WTC11 (cell line): ENCODE measurements at regions not wholly inside any gene's neighbourhood (a gene's known extent, or its start where the extent isn't known, plus 50 kb on each side); places are given as distances from the start of the nearest gene placed in this dataset.
A peak's percentile ranks its signal among the peaks of the same experiment; 100 is the strongest.

Source experiments
- ATAC-seq: fragments of 200-7000 bp; cut with Tn5 transposase; 2 replicates; pipeline ENCODE4 v1.10.0; 2021; ENCODE audit warnings: mild to moderate bottlenecking, moderate library complexity
- CTCF ChIA-PET: fragments of 300-600 bp; sonication (Branson Sonifier 250); formaldehyde crosslinking; loops from one replicate; lab custom pipeline; 2021; ENCODE audit warnings: antibody characterized with exemption; lab: Charles Lee
- POLR2A ChIA-PET: fragments of 350-600 bp; sonication (Branson Sonifier 250); formaldehyde crosslinking; loops from one replicate; lab custom pipeline; 2021; ENCODE audit warnings: antibody characterized with exemption; lab: Charles Lee
- DNase-seq: peaks from one replicate; pipeline ENCODE4 v3.0.0; 2021; ENCODE audit warnings: low spot score
- H3K27ac Mint-ChIP-seq: 2 replicates; pipeline ENCODE4 v1.8.0; 2021; ENCODE audit warnings: mixed read lengths
- H3K27me3 Mint-ChIP-seq: 2 replicates; pipeline ENCODE4 v1.8.0; 2021; ENCODE audit warnings: low read depth, mild to moderate bottlenecking, moderate library complexity, mixed read lengths
- H3K36me3 Mint-ChIP-seq: 2 replicates; pipeline ENCODE4 v1.8.0; 2021; ENCODE audit warnings: mixed read lengths
- H3K4me1 Mint-ChIP-seq: 2 replicates; pipeline ENCODE4 v1.8.0; 2022; ENCODE audit warnings: mixed read lengths
- H3K4me3 Mint-ChIP-seq: 2 replicates; pipeline ENCODE4 v1.8.0; 2021; ENCODE audit warnings: mild to moderate bottlenecking, moderate library complexity, mixed read lengths
- H3K9me3 Mint-ChIP-seq: 2 replicates; pipeline ENCODE4 v1.8.0; 2021; ENCODE audit warnings: mixed read lengths
- AFF4 ChIP-seq: sonication (generic); formaldehyde crosslinking; IDR thresholded peaks from 2 replicates; pipeline ENCODE4 v1.8.1; 2023; ENCODE audit warnings: mild to moderate bottlenecking, missing genetic modification reagents, borderline replicate concordance
- ATF6 ChIP-seq: sonication (generic); formaldehyde crosslinking; IDR thresholded peaks from 2 replicates; pipeline ENCODE4 v1.8.1; 2023; ENCODE audit warnings: mild to moderate bottlenecking, missing genetic modification reagents
- CREB1 ChIP-seq: sonication (generic); formaldehyde crosslinking; IDR thresholded peaks from 2 replicates; pipeline ENCODE4 v1.8.0; 2023; ENCODE audit warnings: mild to moderate bottlenecking, missing genetic modification reagents
- E2F1 ChIP-seq: sonication (generic); formaldehyde crosslinking; IDR thresholded peaks from 2 replicates; pipeline ENCODE4 v1.8.0; 2022; ENCODE audit warnings: mild to moderate bottlenecking, missing genetic modification reagents
- ETV6 ChIP-seq: sonication (generic); formaldehyde crosslinking; IDR thresholded peaks from 2 replicates; pipeline ENCODE4 v1.8.1; 2022; ENCODE audit warnings: mild to moderate bottlenecking, missing genetic modification reagents
- GABPB1 ChIP-seq: sonication (generic); formaldehyde crosslinking; IDR thresholded peaks from 2 replicates; pipeline ENCODE4 v1.8.1; 2023; ENCODE audit warnings: mild to moderate bottlenecking, missing genetic modification reagents
- RELA ChIP-seq: sonication (generic); formaldehyde crosslinking; IDR thresholded peaks from 2 replicates; pipeline ENCODE4 v1.8.1; 2022; ENCODE audit warnings: missing genetic modification reagents, mild to moderate bottlenecking, borderline replicate concordance
- SMAD4 ChIP-seq: sonication (generic); formaldehyde crosslinking; IDR thresholded peaks from 2 replicates; pipeline ENCODE4 v1.8.0; 2022; ENCODE audit warnings: mild to moderate bottlenecking, missing genetic modification reagents
- SP1 ChIP-seq: sonication (generic); formaldehyde crosslinking; conservative IDR thresholded peaks from 2 replicates; pipeline ENCODE4 v1.8.1; 2022; ENCODE audit warnings: missing genetic modification reagents
- ZBTB21 ChIP-seq: sonication (generic); formaldehyde crosslinking; IDR thresholded peaks from 2 replicates; pipeline ENCODE4 v1.8.1; 2023; ENCODE audit warnings: mild to moderate bottlenecking, missing genetic modification reagents, borderline replicate concordance
- ZNF121 ChIP-seq: sonication (generic); formaldehyde crosslinking; IDR thresholded peaks from 2 replicates; pipeline ENCODE4 v1.8.0; 2023; ENCODE audit warnings: missing genetic modification reagents
- ZNF532 ChIP-seq: fragments of 250-450 bp; sonication (Bioruptor Pico); IDR thresholded peaks from 2 replicates; pipeline ENCODE4 v1.9.0; 2021; ENCODE audit warnings: mild to moderate bottlenecking, borderline replicate concordance
- TF ChIP-seq, protein P1 (sequence below): sonication (generic); formaldehyde crosslinking; IDR thresholded peaks from 2 replicates; pipeline ENCODE4 v1.8.0; 2022; ENCODE audit warnings: mild to moderate bottlenecking, missing genetic modification reagents
- TF ChIP-seq, protein P2 (sequence below): sonication (generic); formaldehyde crosslinking; IDR thresholded peaks from 2 replicates; pipeline ENCODE4 v1.8.1; 2022; ENCODE audit warnings: mild to moderate bottlenecking, missing genetic modification reagents, moderate library complexity, borderline replicate concordance
- TF ChIP-seq, protein P3 (sequence below): sonication (generic); formaldehyde crosslinking; IDR thresholded peaks from 2 replicates; pipeline ENCODE4 v1.8.0; 2023; ENCODE audit warnings: mild to moderate bottlenecking, missing genetic modification reagents
- TF ChIP-seq, protein P4 (sequence below): sonication (generic); formaldehyde crosslinking; IDR thresholded peaks from 2 replicates; pipeline ENCODE4 v1.8.0; 2022; ENCODE audit warnings: mild to moderate bottlenecking, missing genetic modification reagents

GRCh38 chr12:115451151-115451779, 767.3 kb upstream of the TBX3 start:
- H3K36me3 Mint-ChIP-seq, result no peaks in the 10 kb centered on the region
- H3K9me3 Mint-ChIP-seq, result no peaks in the 10 kb centered on the region
- H3K4me3 Mint-ChIP-seq, result peak overlapping the region; percentile 80
- H3K27ac Mint-ChIP-seq, result no peak overlapping the region
- no peak for DNase-seq
- H3K4me1 Mint-ChIP-seq, result peaks cover 45% of the 10 kb centered on the region
- peaks cover 32% of the 10 kb centered on the region for H3K27me3 Mint-ChIP-seq
- ChIA-PET CTCF (no interaction called here), POLR2A (no interaction called here)
- no peak for TF ChIP-seq ZBTB21
- ATAC-seq, result no peak

DNA sequence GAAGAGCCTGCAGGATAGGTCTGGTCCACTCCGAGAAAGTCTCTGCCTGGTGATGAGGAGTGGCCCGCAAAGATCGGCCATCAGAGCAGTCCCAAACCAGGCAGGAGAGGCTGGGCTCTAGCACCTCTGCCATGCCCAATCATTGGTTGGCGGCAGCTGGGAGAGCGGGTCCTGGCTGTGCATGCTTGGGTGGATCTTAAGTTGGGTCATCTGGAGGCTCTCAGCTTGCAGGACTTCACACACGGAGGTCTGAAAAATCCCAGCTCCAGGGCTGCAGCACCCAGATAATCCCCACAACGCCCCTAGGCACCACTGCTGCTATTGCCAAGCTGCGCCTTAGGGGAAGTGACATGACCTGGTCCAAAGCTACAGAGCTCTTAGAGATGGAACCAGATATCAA, 766.7 kb upstream of the TBX3 start:
- no peak for ATAC-seq
- ChIA-PET POLR2A (no interaction called here), CTCF (no interaction called here)
- Mint-ChIP-seq H3K27me3 (peaks cover 32% of the 10 kb centered on the region), H3K4me3 (peak overlapping the region; percentile 80; the same call in 1 of the 2 replicates), H3K9me3 (no peaks in the 10 kb centered on the region), H3K4me1 (peaks cover 45% of the 10 kb centered on the region), H3K36me3 (no peaks in the 10 kb centered on the region), H3K27ac (no peak overlapping the region)
- no peak for DNase-seq
- no peak for TF ChIP-seq RELA (CRISPR knock-in tag)
- no peak for TF ChIP-seq GABPB1 (CRISPR knock-in tag)
- no peak for TF ChIP-seq E2F1 (CRISPR knock-in tag)
- no peak for TF ChIP-seq SP1 (CRISPR knock-in tag)
- TF ChIP-seq ZNF532 (CRISPR knock-in tag), result no peak
- TF ChIP-seq AFF4, result no peak
- TF ChIP-seq ZNF121, result no peak
- TF ChIP-seq, protein P1, sequence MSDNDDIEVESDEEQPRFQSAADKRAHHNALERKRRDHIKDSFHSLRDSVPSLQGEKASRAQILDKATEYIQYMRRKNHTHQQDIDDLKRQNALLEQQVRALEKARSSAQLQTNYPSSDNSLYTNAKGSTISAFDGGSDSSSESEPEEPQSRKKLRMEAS (CRISPR knock-in tag), result no peak
- TF ChIP-seq, protein P2, sequence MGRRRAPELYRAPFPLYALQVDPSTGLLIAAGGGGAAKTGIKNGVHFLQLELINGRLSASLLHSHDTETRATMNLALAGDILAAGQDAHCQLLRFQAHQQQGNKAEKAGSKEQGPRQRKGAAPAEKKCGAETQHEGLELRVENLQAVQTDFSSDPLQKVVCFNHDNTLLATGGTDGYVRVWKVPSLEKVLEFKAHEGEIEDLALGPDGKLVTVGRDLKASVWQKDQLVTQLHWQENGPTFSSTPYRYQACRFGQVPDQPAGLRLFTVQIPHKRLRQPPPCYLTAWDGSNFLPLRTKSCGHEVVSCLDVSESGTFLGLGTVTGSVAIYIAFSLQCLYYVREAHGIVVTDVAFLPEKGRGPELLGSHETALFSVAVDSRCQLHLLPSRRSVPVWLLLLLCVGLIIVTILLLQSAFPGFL (CRISPR knock-in tag), result no peak
- TF ChIP-seq, protein P3, sequence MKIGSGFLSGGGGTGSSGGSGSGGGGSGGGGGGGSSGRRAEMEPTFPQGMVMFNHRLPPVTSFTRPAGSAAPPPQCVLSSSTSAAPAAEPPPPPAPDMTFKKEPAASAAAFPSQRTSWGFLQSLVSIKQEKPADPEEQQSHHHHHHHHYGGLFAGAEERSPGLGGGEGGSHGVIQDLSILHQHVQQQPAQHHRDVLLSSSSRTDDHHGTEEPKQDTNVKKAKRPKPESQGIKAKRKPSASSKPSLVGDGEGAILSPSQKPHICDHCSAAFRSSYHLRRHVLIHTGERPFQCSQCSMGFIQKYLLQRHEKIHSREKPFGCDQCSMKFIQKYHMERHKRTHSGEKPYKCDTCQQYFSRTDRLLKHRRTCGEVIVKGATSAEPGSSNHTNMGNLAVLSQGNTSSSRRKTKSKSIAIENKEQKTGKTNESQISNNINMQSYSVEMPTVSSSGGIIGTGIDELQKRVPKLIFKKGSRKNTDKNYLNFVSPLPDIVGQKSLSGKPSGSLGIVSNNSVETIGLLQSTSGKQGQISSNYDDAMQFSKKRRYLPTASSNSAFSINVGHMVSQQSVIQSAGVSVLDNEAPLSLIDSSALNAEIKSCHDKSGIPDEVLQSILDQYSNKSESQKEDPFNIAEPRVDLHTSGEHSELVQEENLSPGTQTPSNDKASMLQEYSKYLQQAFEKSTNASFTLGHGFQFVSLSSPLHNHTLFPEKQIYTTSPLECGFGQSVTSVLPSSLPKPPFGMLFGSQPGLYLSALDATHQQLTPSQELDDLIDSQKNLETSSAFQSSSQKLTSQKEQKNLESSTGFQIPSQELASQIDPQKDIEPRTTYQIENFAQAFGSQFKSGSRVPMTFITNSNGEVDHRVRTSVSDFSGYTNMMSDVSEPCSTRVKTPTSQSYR (CRISPR knock-in tag), result no peak
- no peak for TF ChIP-seq CREB1
- no peak for TF ChIP-seq ETV6 (CRISPR knock-in tag)
- TF ChIP-seq SMAD4, result no peak
- TF ChIP-seq, protein P4, sequence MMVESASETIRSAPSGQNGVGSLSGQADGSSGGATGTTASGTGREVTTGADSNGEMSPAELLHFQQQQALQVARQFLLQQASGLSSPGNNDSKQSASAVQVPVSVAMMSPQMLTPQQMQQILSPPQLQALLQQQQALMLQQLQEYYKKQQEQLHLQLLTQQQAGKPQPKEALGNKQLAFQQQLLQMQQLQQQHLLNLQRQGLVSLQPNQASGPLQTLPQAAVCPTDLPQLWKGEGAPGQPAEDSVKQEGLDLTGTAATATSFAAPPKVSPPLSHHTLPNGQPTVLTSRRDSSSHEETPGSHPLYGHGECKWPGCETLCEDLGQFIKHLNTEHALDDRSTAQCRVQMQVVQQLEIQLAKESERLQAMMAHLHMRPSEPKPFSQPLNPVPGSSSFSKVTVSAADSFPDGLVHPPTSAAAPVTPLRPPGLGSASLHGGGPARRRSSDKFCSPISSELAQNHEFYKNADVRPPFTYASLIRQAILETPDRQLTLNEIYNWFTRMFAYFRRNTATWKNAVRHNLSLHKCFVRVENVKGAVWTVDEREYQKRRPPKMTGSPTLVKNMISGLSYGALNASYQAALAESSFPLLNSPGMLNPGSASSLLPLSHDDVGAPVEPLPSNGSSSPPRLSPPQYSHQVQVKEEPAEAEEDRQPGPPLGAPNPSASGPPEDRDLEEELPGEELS, result no peak
- no peak for TF ChIP-seq ATF6 (CRISPR knock-in tag)
